Spleen (tissue), 11 donors: ENCODE measurements at regions not wholly inside any gene's neighbourhood (a gene's known extent, or its start where the extent isn't known, plus 50 kb on each side); places are given as distances from the start of the nearest gene placed in this dataset.

ENCODE experiments used
- DNase-seq: peaks from one replicate; pipeline ENCODE4 v3.0.0-alpha.2; 2020
- H3K27ac ChIP-seq, 8 donors: fragments of 200-600 bp; sonication (generic) in 7 of 8; 1 replicate in 4 of 8; 2 replicates in 4 of 8; pipeline versions ENCODE4 v1.5.0 to v1.8.0; 2016 to 2021; ENCODE audit warnings: inconsistent platforms in 4 of 8, mild to moderate bottlenecking in 4 of 8, moderate library complexity in 1 of 8
- H3K27me3 ChIP-seq, 7 donors: fragments of 200-600 bp; sonication (generic) in 6 of 7; replicated peaks in 1 of 7; 1 replicate in 4 of 7; 2 replicates in 3 of 7; pipeline versions ENCODE4 v1.5.0 to v1.8.0; 2016 to 2021; ENCODE audit warnings: inconsistent platforms in 3 of 7, mild to moderate bottlenecking in 1 of 7
- H3K36me3 ChIP-seq, 6 donors: fragments of 200-600 bp; sonication (generic) in 5 of 6; 1 replicate in 4 of 6; 2 replicates in 2 of 6; pipeline versions ENCODE4 v1.5.0 to v1.8.0; 2016 to 2021; ENCODE audit warnings: inconsistent platforms in 2 of 6
- H3K4me1 ChIP-seq, 6 donors: fragments of 200-600 bp; sonication (generic) in 5 of 6; 1 replicate in 3 of 6; 2 replicates in 3 of 6; pipeline versions ENCODE4 v1.5.0 to v1.8.0; 2016 to 2021; ENCODE audit warnings: inconsistent platforms in 3 of 6
- H3K4me3 ChIP-seq, 8 donors: fragments of 200-600 bp; sonication (generic) in 7 of 8; 1 replicate in 4 of 8; 2 replicates in 4 of 8; pipeline versions ENCODE4 v1.5.0 to v1.8.0; 2016 to 2021; ENCODE audit warnings: inconsistent platforms in 4 of 8, mild to moderate bottlenecking in 4 of 8, moderate library complexity in 2 of 8
- H3K9me3 ChIP-seq, 8 donors: fragments of 200-600 bp; sonication (generic) in 7 of 8; 1 replicate in 4 of 8; 2 replicates in 4 of 8; pipeline versions ENCODE4 v1.5.0 to v1.8.0; 2016 to 2021; ENCODE audit warnings: inconsistent platforms in 4 of 8
- POLR2A ChIP-seq, 3 donors: fragments of 450-650 bp; IDR thresholded peaks; one replicate each; pipeline ENCODE4 v1.5.1; 2017; ENCODE audit warnings: antibody characterized with exemption in 3 of 3, mild to moderate bottlenecking in 1 of 3
- POLR2AphosphoS5 ChIP-seq, 3 donors: sonication (generic); formaldehyde crosslinking; IDR thresholded peaks; one replicate each; pipeline ENCODE4 v1.5.1; 2017; ENCODE audit warnings: antibody characterized with exemption in 3 of 3
- WGBS, 5 donors: extraction: QIAGEN DNeasy Blood & Tissue Kit in 3 of 5; methylation state at CpG; one replicate each; pipeline versions ENCODE4 v1.1.5 to v1.1.7; 2013 to 2018; 5-methylcytosine and 5-hydroxymethylcytosine counted together
- intact Hi-C: fragments of 100-400 bp; cut with DNase I; formaldehyde crosslinking; loops from one replicate; pipeline ENCODE4 v1.15.0; 2023; ENCODE audit warnings: low total_unique reads
- TF ChIP-seq, protein P1 (sequence below), 11 experiments: fragments of 200-600 bp in 7 of 11; fragments of 450-650 bp in 4 of 11; sonication (generic) in 4 of 11; IDR thresholded peaks in 8 of 11; conservative IDR thresholded peaks in 3 of 11; 1 replicate in 7 of 11; 2 replicates in 4 of 11; pipeline versions ENCODE4 v1.4.0 to v1.8.0; 2016 to 2021; ENCODE audit warnings: antibody characterized with exemption in 11 of 11, inconsistent platforms in 4 of 11, mild to moderate bottlenecking in 1 of 11
- donor health status: healthy with polysubstance abuse.
- donor health status: DM: no; HTN: no; CAD: no; lungs with moderate emphysema.
- donor health status: DM: no; HTN: no; CAD: no.
- donor health status: Bipolar disorder and iron deficiency.
- donor health status: healthy.
- donor health status: DM: no; HTN: no; CAD: no.
- donor health status: DM: yes; HTN: yes; CAD: no.

DNA sequence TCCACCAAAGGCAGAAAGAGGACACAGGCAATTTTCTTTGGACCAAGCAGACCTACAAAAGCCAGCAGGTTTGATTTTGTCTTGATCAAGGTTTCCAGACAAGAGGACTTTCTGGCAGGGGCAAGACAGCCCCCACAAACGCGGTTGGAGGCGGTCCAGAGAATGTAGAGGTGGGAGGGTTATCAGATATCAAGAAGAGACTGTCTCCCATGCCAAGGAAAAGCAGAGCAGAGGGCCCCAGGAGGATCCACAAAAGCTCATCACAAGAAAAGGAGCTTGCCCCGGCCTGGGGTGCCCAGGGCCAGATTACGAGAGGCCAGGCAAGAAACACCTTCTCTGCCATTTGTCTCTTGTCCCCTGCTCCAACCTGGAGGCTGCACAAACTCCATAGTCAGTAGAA, 538.9 kb downstream of the BNC2 start:
- no peak for DNase-seq
- peaks cover 0 to 5% (median 0%) of the 10 kb centered on the region in 7 donors for H3K27me3 ChIP-seq
- no peaks in the 10 kb centered on the region for H3K36me3 ChIP-seq
- TF ChIP-seq, protein P1, sequence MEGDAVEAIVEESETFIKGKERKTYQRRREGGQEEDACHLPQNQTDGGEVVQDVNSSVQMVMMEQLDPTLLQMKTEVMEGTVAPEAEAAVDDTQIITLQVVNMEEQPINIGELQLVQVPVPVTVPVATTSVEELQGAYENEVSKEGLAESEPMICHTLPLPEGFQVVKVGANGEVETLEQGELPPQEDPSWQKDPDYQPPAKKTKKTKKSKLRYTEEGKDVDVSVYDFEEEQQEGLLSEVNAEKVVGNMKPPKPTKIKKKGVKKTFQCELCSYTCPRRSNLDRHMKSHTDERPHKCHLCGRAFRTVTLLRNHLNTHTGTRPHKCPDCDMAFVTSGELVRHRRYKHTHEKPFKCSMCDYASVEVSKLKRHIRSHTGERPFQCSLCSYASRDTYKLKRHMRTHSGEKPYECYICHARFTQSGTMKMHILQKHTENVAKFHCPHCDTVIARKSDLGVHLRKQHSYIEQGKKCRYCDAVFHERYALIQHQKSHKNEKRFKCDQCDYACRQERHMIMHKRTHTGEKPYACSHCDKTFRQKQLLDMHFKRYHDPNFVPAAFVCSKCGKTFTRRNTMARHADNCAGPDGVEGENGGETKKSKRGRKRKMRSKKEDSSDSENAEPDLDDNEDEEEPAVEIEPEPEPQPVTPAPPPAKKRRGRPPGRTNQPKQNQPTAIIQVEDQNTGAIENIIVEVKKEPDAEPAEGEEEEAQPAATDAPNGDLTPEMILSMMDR (IDR thresholded peaks at IDR 0.05 in 8 of 11, conservative IDR thresholded peaks at IDR 0.05 in 3 of 11) = no peak
- TF ChIP-seq POLR2AphosphoS5 (IDR thresholded peaks at IDR 0.05) (no peak), POLR2A (IDR thresholded peaks at IDR 0.05) (no peak)
- no peaks in the 10 kb centered on the region for H3K9me3 ChIP-seq
- intact Hi-C loops = no loop called here
- no peak overlapping the region for H3K27ac ChIP-seq
- no peak overlapping the region for H3K4me3 ChIP-seq
- WGBS, 5 donors = 65 to 90% (median 80%) methylated on average over 5 of the region's 5 CpGs
- no peaks in the 10 kb centered on the region for H3K4me1 ChIP-seq

DNA sequence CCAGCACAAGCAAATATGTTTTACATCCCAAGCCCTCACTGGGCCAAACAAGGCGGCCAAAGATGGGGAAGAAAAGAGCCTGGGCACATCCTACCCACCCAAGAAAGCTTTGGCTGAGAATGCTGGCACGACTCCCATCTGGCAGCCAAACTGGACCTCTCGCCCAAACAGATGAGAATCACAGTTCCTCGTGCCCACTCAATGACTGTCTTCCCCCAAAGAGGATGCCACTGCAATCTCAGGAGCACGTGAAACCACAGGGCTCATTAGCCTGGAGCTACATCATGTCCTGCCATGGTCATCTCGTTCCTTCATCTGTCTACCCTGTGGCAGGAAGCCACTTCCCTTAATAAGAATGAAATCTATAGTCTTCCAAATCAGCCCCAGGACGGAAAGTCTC, 536.8 kb downstream of the BNC2 start:
- Histone ChIP-seq H3K36me3 (no peaks in the 10 kb centered on the region), H3K27me3 (peaks cover 0 to 5% (median 0%) of the 10 kb centered on the region in 7 donors), H3K4me1 (no peaks in the 10 kb centered on the region), H3K27ac (no peak overlapping the region), H3K9me3 (no peaks in the 10 kb centered on the region), H3K4me3 (no peak overlapping the region)
- intact Hi-C loops = no loop called here
- no peak for TF ChIP-seq POLR2AphosphoS5 (IDR thresholded peaks at IDR 0.05)
- no peak for TF ChIP-seq POLR2A (IDR thresholded peaks at IDR 0.05)
- TF ChIP-seq, protein P1 (IDR thresholded peaks at IDR 0.05 in 8 of 11, conservative IDR thresholded peaks at IDR 0.05 in 3 of 11) = no peak
- DNase-seq = no peak
- 78 to 86% (median 83%) methylated on average over 6 to 7 of the region's 7 CpGs for WGBS, 5 donors

DNA sequence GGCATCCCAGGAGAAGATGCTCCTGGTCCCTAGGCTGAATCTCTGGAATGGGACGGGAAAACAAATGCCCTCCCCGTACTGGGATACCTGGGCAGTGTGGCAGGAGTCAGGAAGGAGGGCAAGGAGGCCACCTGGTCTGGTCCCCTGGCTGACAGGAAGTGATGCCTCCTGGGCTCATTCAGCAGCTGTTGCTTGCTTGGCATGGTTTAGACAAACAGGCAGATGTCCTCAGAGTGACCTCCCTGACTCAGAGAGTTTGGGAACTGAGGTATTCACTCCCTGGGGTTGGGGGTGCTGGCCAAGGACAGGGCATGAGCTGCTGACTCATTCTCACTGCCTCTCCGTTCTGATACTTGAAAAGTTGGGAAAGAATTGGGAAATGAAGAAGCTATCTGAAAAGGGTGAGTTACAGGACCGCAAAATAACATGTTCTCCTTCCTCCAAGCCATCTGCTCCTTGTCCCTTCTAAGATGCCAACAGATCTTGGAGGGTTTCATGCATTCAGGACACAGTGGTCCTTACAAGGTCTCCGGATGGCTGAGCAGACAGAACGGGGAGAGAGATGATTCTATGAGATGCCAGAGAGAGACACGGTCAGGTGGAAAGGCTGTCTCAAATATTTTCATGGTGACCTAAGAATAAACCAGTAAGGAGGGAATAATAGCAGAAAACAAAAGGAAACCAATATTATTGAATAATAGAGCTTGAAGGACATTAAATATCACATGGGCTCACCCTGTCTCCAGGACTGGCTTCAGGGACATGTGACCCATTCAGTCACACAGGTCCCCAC, 534.5 kb downstream of the BNC2 start:
- peaks cover 0 to 16% (median 0%) of the 10 kb centered on the region in 7 donors for H3K27me3 ChIP-seq
- H3K4me3 ChIP-seq = no peak overlapping the region
- H3K36me3 ChIP-seq = no peaks in the 10 kb centered on the region
- H3K27ac ChIP-seq = no peak overlapping the region
- no peaks in the 10 kb centered on the region for H3K4me1 ChIP-seq
- intact Hi-C loops = no loop called here
- DNase-seq = no peak
- H3K9me3 ChIP-seq = no peaks in the 10 kb centered on the region
- 74 to 90% (median 84%) methylated on average over 7 of the region's 7 CpGs for WGBS, 5 donors
- TF ChIP-seq, protein P1 (IDR thresholded peaks at IDR 0.05 in 8 of 11, conservative IDR thresholded peaks at IDR 0.05 in 3 of 11) = no peak
- TF ChIP-seq POLR2AphosphoS5 (IDR thresholded peaks at IDR 0.05) = no peak
- no peak for TF ChIP-seq POLR2A (IDR thresholded peaks at IDR 0.05)

DNA sequence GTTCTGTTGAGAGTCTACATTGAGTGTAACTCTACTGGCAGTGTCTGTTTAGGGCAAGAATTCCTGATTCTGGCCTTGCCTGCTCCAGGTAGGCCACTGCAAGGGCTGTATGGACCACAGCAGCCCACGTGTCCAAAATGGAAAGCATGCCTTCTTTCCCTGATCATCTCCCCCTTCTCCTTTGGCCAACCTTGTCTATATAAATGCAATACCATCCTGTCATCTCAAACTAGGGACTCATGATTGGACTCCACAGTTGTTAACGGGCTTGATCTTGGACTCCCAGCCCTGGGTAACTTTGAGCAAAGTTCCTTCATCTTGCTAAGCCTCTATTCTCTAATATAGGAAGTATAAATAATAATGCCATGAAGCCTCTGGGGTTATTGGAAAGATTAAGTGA, 533.6 kb downstream of the BNC2 start:
- DNase-seq = no peak
- 40 to 67% (median 50%) methylated on average over 2 of the region's 2 CpGs for WGBS, 5 donors
- no peak overlapping the region for H3K27ac ChIP-seq
- H3K36me3 ChIP-seq = no peaks in the 10 kb centered on the region
- TF ChIP-seq POLR2AphosphoS5 (IDR thresholded peaks at IDR 0.05) = no peak
- TF ChIP-seq, protein P1 (IDR thresholded peaks at IDR 0.05 in 8 of 11, conservative IDR thresholded peaks at IDR 0.05 in 3 of 11) = no peak
- TF ChIP-seq POLR2A (IDR thresholded peaks at IDR 0.05) = no peak
- no peaks in the 10 kb centered on the region for H3K9me3 ChIP-seq
- no peaks in the 10 kb centered on the region for H3K4me1 ChIP-seq
- intact Hi-C loops = no loop called here
- H3K4me3 ChIP-seq = no peak overlapping the region
- H3K27me3 ChIP-seq = peaks cover 0 to 12% (median 0%) of the 10 kb centered on the region in 7 donors
